ENCODE measurements at regions not wholly inside any gene's neighbourhood (a gene's known extent, or its start where the extent isn't known, plus 50 kb on each side); places are given as distances from the start of the nearest gene placed in this dataset.

DNA sequence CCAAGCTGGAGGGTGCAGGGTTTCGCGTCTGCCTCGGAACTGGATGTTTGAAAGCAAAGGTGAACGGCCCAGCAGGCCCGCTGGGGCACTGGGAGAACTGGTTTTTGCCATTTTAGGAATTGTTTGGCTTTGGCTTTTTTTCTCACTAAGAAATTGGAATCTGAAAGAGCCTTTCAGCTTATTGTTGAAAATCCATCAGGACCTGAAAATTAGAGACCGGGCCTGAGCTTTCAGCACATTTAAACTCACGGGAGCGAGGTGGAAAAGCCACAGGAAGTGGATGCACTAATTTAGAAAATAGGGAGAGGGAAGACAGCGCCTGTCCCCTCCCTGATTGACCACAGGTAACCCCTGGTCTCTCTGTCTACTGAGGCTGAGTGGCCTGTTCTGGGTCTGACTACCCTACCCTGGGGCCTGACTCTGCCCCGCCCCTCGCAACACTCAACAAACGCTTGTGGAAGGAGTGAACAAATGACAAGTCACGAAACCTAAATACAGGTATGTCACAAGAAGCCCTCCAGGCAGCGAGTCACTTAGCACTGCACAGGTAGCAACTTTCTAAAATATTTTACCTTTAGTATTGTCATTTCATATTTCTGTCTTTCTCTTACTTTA is 100.3 kb upstream of the MBOAT2 start:
- DNase-seq: no peak

GRCh38 chr2:9102861-9103662 is 99.6 kb upstream of the MBOAT2 start:
- no peak for DNase-seq

DNA sequence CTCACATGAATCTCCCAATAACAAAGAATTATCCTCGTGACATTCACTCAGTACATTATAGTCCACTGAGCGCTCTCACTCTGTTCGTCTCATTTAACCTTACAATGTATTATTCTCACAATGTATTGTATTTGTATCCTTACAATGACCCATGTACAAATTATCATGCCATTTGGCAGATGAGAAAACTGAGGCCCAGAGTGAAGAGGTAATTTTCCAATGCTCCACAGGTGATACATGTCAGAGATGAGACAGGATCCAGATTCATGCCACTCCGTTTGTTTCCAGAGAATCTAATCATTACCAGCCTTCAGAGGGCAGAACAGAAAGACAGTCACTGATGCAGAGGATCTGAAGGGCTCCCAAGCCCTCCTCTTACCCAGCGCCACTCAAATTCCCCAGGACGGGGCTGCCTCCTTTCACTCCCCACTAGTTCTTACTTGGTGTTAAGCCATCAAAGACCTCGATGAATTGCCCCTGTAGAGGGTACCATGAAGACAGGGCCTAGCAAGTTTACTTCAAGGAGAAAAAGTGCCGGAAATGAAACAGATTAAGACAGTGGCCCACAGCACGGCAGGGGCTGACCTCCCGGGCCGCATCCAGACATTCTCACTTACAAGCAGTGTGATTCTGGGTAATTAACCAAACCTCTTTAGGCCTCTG is 98.4 kb upstream of the MBOAT2 start:
- DNase-seq: no peak

- no peak for DNase-seq
Measured at GRCh38 chr2:9100080-9100876, 96.8 kb upstream of the MBOAT2 start.

DNA sequence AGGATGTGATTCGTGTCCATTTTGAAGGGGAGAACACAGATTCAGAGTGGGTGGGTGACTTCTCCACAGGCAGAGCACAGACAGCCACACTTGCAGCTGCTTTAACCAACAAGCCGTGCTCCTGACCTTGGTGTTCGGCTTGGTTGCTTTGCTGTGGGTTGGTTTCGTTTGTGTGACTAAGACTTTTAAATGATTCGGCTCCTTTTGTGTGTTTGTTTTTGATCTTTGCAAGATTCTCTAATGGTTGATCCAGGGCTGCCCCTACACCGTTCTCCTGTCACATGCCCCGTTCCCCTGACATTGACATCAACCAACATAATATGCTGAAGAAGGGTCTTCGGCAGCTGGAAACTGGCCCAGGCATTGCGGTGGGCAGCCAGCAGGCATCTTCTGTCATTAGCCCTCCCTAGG is 95.9 kb upstream of the MBOAT2 start:
- no peak for DNase-seq

GRCh38 chr2:9097892-9098291 is 94.4 kb upstream of the MBOAT2 start:
- DNase-seq: no peak

DNA sequence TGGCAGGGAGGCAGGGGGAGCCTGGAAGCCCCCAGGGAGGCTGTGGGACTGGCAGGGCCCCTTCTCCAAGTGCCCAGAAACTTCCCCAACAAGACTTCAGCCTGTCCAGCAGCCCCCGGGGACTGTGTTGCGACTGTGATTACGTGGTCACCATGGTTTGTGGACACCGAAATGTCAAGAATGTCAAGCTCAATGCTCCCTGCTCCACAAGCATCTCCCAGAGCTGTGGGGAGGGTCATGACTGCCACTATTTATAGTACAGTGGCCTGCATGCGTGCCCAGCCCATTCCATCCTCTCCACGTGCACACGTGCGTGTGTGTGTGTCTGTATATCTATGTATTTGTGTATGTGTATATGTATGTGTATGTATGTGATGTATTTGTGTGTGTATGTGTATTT is 93.8 kb upstream of the MBOAT2 start:
- no peak for DNase-seq

DNA sequence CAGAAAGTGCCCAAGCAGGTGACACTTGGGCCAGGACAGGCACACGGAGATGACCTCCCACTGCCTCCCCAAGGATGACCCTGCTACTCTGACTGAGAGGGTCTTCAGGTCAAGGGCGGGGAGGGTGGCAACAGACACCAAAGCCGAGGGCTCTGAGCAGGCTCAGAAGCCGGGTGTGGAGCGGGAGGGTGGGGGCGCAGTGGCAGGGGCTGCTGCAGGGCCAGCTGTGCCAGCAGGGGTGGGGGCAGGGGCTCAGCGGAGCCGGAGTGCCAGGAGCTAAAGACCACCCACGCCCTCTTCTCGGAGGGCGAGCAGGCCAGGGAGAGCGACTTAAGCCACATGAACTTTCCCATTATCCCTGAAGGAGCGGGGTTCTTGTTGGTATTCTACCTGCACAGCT is 93.3 kb upstream of the MBOAT2 start:
- no peak for DNase-seq

DNA sequence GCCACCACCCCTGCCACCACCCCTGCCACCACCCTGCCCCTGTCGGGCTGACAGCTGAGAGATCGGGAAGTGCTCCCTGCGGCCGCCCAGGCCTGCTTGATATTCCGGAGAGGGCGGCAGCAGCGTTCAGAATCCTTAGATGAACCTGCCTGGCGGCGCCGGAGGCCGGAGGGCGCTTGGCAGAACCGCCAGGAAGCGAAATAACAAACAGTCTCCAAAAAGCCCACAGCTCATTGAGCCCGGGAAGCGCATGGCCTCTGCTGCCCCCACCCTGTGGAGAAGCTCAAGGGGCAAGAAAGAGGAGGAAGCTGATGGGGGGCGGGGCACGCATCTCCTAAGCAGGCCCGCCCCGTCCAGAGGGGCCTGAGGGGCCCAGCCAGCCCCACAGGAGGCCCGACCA is 92.2 kb upstream of the MBOAT2 start:
- DNase-seq: no peak

DNA sequence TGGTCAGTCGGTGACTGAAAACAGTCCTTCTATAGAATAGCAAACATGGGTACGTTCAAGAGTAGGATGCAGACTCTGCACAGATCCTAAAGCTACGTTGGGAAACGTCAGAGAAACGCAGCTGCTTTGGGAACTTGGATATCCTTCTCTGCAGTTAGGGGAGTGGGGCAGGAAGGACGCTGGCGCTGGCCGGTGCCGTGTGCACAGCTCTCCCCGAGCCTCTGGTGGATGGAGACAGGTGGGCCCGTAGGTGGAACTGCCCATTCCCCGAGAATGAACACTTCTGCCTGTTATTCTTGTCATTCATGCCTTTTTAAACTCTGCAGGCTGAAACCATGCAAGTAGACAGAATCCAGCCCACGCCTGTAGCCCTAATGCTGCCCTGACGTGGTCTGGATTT is 91.7 kb upstream of the MBOAT2 start:
- DNase-seq: no peak

GRCh38 chr2:9094117-9094516 is 90.6 kb upstream of the MBOAT2 start:
- no peak for DNase-seq

DNA sequence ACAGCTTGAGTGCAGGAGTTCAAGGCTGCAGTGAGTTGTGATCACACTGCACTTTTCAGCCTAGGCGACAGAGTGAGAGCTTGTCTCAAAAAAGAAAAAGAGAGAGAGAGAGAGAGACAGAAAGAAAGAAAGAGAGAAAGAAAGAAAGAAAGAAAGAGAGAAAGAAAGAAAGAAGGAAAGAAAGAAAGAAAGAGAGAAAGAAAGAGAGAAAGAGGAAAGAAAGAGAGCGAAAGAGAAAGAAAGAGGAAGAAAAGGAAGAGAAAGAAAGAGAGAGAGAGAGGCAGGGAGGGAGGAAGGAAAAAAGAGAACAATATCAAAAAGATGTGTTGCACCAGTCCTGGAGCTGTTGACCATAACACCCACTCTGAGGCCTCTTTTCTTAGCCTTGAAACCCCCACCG is 89.8 kb upstream of the MBOAT2 start:
- no peak for DNase-seq

DNA sequence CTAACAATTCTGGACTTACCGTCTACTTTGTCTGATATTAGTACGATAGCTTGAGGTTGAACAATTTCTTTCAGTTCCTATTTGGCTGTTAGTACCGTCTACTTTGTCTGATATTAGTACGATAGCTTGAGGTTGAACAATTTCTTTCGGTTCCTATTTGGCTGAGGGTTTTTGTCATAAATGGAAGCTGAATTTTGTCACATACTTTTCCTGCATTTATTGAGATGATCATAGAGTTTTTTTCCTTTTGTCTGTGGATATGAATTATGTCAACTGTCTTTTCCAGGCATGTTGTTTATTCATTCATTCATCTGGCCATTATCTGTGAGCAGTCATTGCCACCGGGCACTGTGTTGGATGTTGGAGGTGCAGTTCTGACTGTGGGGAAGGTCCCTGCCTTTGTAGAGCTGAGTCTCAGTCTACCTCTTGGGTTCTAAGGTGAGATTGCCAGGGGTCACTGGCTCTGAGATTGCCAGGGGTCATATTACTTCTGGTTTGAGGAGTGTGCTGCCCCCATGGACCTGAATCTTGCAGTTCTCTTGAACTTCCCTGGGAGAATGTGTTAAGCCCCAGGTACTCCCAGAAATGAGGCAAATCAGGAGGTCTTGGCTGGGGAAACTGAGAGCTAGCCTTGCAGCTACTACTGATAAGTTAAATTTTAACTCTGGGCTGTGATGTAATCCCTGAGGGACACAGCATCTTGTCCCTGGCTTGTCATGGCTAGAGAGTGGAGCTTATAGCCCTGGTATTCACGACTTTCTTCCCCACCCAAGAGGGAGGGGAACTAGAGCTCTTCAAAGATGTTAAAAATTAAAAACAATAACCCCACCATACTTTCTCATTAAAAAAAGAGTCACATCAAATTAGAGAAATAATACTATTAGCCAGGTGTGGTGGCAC is 89.1 kb upstream of the MBOAT2 start:
- no peak for DNase-seq

GRCh38 chr2:9091811-9092210 is 88.3 kb upstream of the MBOAT2 start:
- DNase-seq: no peak

DNA sequence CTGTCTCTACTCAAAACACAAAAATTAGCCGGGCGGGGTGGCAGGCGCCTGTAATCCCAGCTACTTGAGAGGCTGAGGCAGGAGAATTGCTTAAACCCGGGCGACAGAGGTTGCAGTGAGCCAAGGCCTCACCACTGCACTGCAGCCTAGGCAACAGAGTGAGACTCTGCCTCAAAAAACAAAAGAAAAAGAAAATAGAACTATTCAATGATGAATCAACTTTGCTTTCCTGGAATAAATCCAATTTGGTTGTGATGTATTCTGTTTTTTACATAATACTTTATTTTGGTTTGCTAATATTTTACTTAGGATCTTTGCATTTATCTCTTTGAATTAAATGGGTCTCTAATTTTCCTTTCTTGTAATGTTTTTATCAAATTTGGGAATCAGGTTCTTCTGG is 86.3 kb upstream of the MBOAT2 start:
- no peak for DNase-seq

DNA sequence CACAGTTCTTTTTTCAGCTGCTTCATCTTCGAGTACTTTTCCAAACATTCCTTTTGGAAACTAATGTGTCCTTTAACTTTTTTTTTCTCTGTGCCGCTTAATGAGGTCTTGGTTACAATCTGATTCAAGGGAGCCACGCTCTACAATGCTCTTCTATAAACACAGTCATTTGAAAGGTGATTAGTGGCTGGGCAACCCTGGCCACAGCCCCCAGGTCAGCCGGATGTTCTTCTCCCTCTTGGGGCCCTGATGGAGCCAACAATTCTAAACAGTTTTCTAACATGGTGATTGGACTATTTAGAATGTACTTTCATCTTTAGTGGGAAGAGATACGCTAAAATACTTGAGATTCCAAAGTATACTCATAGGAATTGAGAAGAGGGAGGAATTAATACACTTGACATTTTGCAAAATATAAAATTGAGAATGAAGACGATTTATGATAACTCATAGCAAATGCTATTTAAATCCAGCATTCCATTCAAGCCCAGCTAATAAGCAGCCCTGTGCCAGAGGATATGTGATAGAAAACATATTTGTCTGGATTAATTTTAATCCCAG is 83.7 kb upstream of the MBOAT2 start:
- no peak for DNase-seq

DNA sequence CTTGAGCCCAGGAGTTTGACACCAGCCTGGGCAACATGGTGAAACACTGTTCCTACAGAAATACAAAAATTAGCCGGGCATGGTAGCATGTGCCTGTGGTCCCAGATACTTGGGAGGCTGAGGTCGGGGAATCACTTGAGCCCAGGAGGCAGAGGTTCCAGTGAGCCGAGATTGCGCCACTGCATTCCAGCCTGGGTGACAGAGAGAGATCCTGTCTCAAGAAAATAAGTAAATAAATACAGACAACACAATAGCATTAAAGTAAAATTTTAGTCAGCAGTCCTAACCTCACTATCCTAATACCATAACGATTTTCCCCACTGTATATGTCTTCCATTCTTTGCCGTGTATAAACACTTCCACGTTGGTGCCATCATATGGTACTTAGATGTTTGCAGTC is 83.0 kb upstream of the MBOAT2 start:
- DNase-seq: no peak

GRCh38 chr2:9085353-9085752 is 81.9 kb upstream of the MBOAT2 start:
- DNase-seq: no peak

GRCh38 chr2:9083287-9083686 is 79.8 kb upstream of the MBOAT2 start:
- no peak for DNase-seq

GRCh38 chr2:9082158-9082557 is 78.7 kb upstream of the MBOAT2 start:
- no peak for DNase-seq

GRCh38 chr2:9081750-9082149 is 78.3 kb upstream of the MBOAT2 start:
- no peak for DNase-seq

GRCh38 chr2:9078405-9078804 is 74.9 kb upstream of the MBOAT2 start:
- no peak for DNase-seq

Measured in 8988T (cell line).